Esophagus muscularis mucosa (tissue), 4 donors: ENCODE measurements at regions not wholly inside any gene's neighbourhood (a gene's known extent, or its start where the extent isn't known, plus 50 kb on each side); places are given as distances from the start of the nearest gene placed in this dataset.

ENCODE experiments used
- DNase-seq: peaks from one replicate; pipeline ENCODE4 v3.0.0-alpha.2; 2017; ENCODE audit errors: extremely low spot score
- H3K27ac ChIP-seq, 4 donors: fragments of 200-600 bp; sonication (generic); replicated peaks in 1 of 4; 1 replicate in 3 of 4; 2 replicates in 1 of 4; pipeline ENCODE4 v1.5.1; 2016 to 2019; ENCODE audit warnings: mild to moderate bottlenecking in 1 of 4
- H3K27me3 ChIP-seq, 4 donors: fragments of 200-600 bp; sonication (generic); one replicate each; pipeline versions ENCODE4 v1.5.1 to v1.6.0; 2016 to 2019
- H3K36me3 ChIP-seq, 4 donors: fragments of 200-600 bp; sonication (generic); one replicate each; pipeline ENCODE4 v1.5.1; 2016 to 2019
- H3K4me1 ChIP-seq, 4 donors: fragments of 200-600 bp; sonication (generic); one replicate each; pipeline ENCODE4 v1.5.1; 2016 to 2019
- H3K4me3 ChIP-seq, 4 donors: fragments of 200-600 bp; sonication (generic); 1 replicate in 2 of 4; 2 replicates in 2 of 4; pipeline ENCODE4 v1.5.1; 2016 to 2019; ENCODE audit warnings: mild to moderate bottlenecking in 4 of 4, moderate library complexity in 1 of 4
- H3K9me3 ChIP-seq, 4 donors: fragments of 200-600 bp; sonication (generic); 1 replicate in 3 of 4; 2 replicates in 1 of 4; pipeline ENCODE4 v1.5.1; 2016 to 2019
- CTCF ChIP-seq, 3 experiments: fragments of 200-600 bp in 2 of 3; fragments of 450-650 bp in 1 of 3; sonication (generic) in 2 of 3; IDR thresholded peaks; one replicate each; pipeline ENCODE4 v1.5.1; 2017 to 2019; ENCODE audit warnings: antibody characterized with exemption in 3 of 3, mild to moderate bottlenecking in 2 of 3, moderate library complexity in 1 of 3
- EP300 ChIP-seq: sonication (generic); formaldehyde crosslinking; IDR thresholded peaks from one replicate; pipeline ENCODE4 v1.6.1; 2017; ENCODE audit warnings: antibody characterized with exemption
- POLR2A ChIP-seq: fragments of 450-650 bp; IDR thresholded peaks from one replicate; pipeline ENCODE4 v1.6.1; 2017; ENCODE audit warnings: antibody characterized with exemption, moderate library complexity, mild to moderate bottlenecking, low read depth
- POLR2AphosphoS5 ChIP-seq, 2 donors: sonication (generic); formaldehyde crosslinking; IDR thresholded peaks; one replicate each; pipeline ENCODE4 v1.6.1; 2017; ENCODE audit warnings: antibody characterized with exemption in 2 of 2
- WGBS: methylation state at CpG from one replicate; pipeline ENCODE4 v1.1.5; 2018; 5-methylcytosine and 5-hydroxymethylcytosine counted together
- intact Hi-C: fragments of 100-400 bp; cut with DNase I; formaldehyde crosslinking; loops from one replicate; pipeline ENCODE4 v1.15.1; 2023

- Histone ChIP-seq H3K9me3 (no peaks in the 10 kb centered on the region), H3K36me3 (no peaks in the 10 kb centered on the region), H3K27me3 (no peaks in the 10 kb centered on the region), H3K4me1 (no peaks in the 10 kb centered on the region), H3K4me3 (no peak overlapping the region), H3K27ac (no peak overlapping the region)
- no peak for TF ChIP-seq EP300
- no peak for TF ChIP-seq POLR2A
- TF ChIP-seq CTCF (IDR thresholded peaks at IDR 0.05) = no peak
- no peak for TF ChIP-seq POLR2AphosphoS5 (IDR thresholded peaks at IDR 0.05)
- WGBS = 64% methylated on average over 3 of the region's 3 CpGs
- no peak for DNase-seq
- intact Hi-C loops = no loop called here
Observed at GRCh38 chr5:26519245-26519644, 519.1 kb downstream of the CDH9 start.

- Histone ChIP-seq H3K4me1 (no peaks in the 10 kb centered on the region), H3K36me3 (no peaks in the 10 kb centered on the region), H3K27me3 (no peaks in the 10 kb centered on the region), H3K4me3 (no peak overlapping the region), H3K27ac (no peak overlapping the region), H3K9me3 (no peaks in the 10 kb centered on the region)
- no peak for DNase-seq
- TF ChIP-seq POLR2A = no peak
- no peak for TF ChIP-seq EP300
- TF ChIP-seq POLR2AphosphoS5 (IDR thresholded peaks at IDR 0.05) = no peak
- TF ChIP-seq CTCF (IDR thresholded peaks at IDR 0.05) = no peak
- 82% methylated on average over 5 of the region's 5 CpGs for WGBS
- intact Hi-C loops = no loop called here
Observed at GRCh38 chr5:26518065-26518464, 520.3 kb downstream of the CDH9 start.

DNA sequence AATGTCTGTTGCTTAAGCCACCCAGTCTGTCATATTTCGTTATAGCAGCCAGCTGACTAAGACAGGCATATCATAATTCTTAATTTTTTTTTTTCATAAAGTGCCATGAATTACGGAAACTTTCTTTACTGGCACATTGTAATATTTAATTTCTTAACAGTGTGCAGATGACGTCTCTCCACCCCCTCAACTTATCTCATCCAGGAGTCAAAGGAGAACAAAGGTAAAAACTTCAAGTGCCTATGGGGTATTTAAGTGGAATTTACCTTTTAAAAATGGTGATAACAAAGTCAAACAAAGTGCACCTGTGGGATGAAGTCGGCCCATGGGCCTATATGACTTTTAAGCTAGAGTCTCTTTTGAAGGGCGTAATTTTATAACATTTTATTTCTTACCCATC is 539.4 kb downstream of the CDH9 start:
- TF ChIP-seq POLR2A = no peak
- no peak for TF ChIP-seq CTCF (IDR thresholded peaks at IDR 0.05)
- TF ChIP-seq POLR2AphosphoS5 (IDR thresholded peaks at IDR 0.05) = no peak
- TF ChIP-seq EP300 = no peak
- 73% methylated on average over 5 of the region's 5 CpGs for WGBS

GRCh38 chr5:26495437-26495836 is 542.9 kb downstream of the CDH9 start:
- no peak for TF ChIP-seq POLR2A
- no peak for TF ChIP-seq POLR2AphosphoS5 (IDR thresholded peaks at IDR 0.05)
- TF ChIP-seq EP300 = no peak
- Histone ChIP-seq H3K4me3 (no peak overlapping the region), H3K27me3 (no peaks in the 10 kb centered on the region), H3K4me1 (no peaks in the 10 kb centered on the region), H3K9me3 (peaks cover 0 to 6% (median 0%) of the 10 kb centered on the region in 4 donors), H3K36me3 (no peaks in the 10 kb centered on the region), H3K27ac (no peak overlapping the region)
- WGBS = 54% methylated on average over 2 of the region's 2 CpGs
- intact Hi-C loops = no loop called here
- no peak for DNase-seq

More for the DNA sequence above, 539.4 kb downstream of the CDH9 start:
- Histone ChIP-seq H3K9me3 (no peaks in the 10 kb centered on the region), H3K27me3 (no peaks in the 10 kb centered on the region), H3K4me1 (no peaks in the 10 kb centered on the region), H3K27ac (no peak overlapping the region), H3K36me3 (no peaks in the 10 kb centered on the region), H3K4me3 (no peak overlapping the region)
- intact Hi-C loops = no loop called here
- no peak for DNase-seq

DNA sequence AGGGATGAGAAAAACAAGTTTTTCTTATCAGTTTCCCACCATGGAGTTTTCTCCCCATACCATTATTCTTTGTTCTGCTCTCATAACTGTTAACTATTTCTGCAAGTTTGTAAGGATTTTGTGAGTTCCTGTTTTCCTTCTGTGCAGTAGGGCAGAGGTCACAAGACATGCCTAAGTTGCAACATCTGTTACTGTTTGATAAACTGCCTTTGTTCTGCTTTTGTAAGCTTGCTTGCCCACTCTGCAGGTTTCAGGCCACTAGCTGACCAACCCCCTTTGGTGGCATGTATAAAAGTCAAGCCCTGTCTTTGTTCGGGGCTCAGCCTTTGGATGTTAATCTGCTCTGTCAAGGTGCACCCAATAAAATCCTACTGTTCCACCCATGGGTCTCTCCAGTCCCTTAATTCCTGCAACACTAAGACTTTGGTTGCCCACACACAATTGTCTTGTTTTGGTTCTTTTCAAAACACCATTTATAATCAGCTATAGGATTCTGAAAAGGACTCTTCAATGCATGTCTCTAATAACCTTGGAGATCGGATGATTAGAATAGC is 545.4 kb downstream of the CDH9 start:
- Histone ChIP-seq H3K27me3 (no peaks in the 10 kb centered on the region), H3K4me3 (no peak overlapping the region), H3K36me3 (no peaks in the 10 kb centered on the region), H3K27ac (no peak overlapping the region), H3K4me1 (no peaks in the 10 kb centered on the region), H3K9me3 (peaks cover 0 to 6% (median 0%) of the 10 kb centered on the region in 4 donors)
- WGBS = 74% methylated on average over 2 of the region's 2 CpGs
- intact Hi-C loops = no loop called here
- DNase-seq = no peak
- no peak for TF ChIP-seq POLR2A
- TF ChIP-seq EP300 = no peak
- TF ChIP-seq CTCF (IDR thresholded peaks at IDR 0.05) = no peak
- no peak for TF ChIP-seq POLR2AphosphoS5 (IDR thresholded peaks at IDR 0.05)
